22Rv1 (cell line): ENCODE measurements at regions not wholly inside any gene's neighbourhood (a gene's known extent, or its start where the extent isn't known, plus 50 kb on each side); places are given as distances from the start of the nearest gene placed in this dataset.

Experiments used
- CTCF ChIP-seq: fragments of 450-650 bp; IDR thresholded peaks from 2 replicates; pipeline ENCODE4 v1.5.1; 2017; ENCODE audit warnings: mild to moderate bottlenecking
- ZFX ChIP-seq: fragments of 450-650 bp; IDR thresholded peaks from 2 replicates; pipeline ENCODE4 v1.6.1; 2017; ENCODE audit warnings: antibody characterized with exemption, borderline replicate concordance

- TF ChIP-seq CTCF = no peak
- TF ChIP-seq ZFX = no peak
Observed at GRCh38 chr11:103546236-103546635, 437.0 kb downstream of the DYNC2H1 start.
